ENCODE measurements at regions not wholly inside any gene's neighbourhood (a gene's known extent, or its start where the extent isn't known, plus 50 kb on each side); places are given as distances from the start of the nearest gene placed in this dataset.

- no peaks in the 10 kb centered on the region for H3K36me3 ChIP-seq (ENCODE audit: insufficient read depth)
- no peaks in the 10 kb centered on the region for H3K4me1 ChIP-seq (ENCODE audit: insufficient read depth)
- no peak overlapping the region for H3K27ac ChIP-seq (ENCODE audit: low read depth)
- no peak for DNase-seq (ENCODE audit: extremely low spot score)
- no peak overlapping the region for H3K4me3 ChIP-seq (ENCODE audit: low read depth, low read length)
- 62% methylated on average over 5 of the region's 5 CpGs for whole genome bisulfite sequencing
These were observed 307.4 kb upstream of the DAB2 start for GRCh38 chr5:39732166-39732565.

GRCh38 chr5:39730699-39731098, 305.9 kb upstream of the DAB2 start:
- no peak for DNase-seq (ENCODE audit: extremely low spot score)
- 93% methylated on average over 1 of the region's 1 CpG for WGBS
- no peak overlapping the region for H3K4me3 ChIP-seq (ENCODE audit: low read depth, low read length)

GRCh38 chr5:39730006-39730405, 305.2 kb upstream of the DAB2 start:
- Histone ChIP-seq H3K4me3 (ENCODE audit: low read depth, low read length) (no peak overlapping the region), H3K27ac (ENCODE audit: low read depth) (no peak overlapping the region), H3K4me1 (ENCODE audit: insufficient read depth) (no peaks in the 10 kb centered on the region), H3K36me3 (ENCODE audit: insufficient read depth) (no peaks in the 10 kb centered on the region)
- WGBS, result 88% methylated on average over 2 of the region's 2 CpGs
- no peak for DNase-seq (ENCODE audit: extremely low spot score)

More at GRCh38 chr5:39730699-39731098, 305.9 kb upstream of the DAB2 start:
- no peak overlapping the region for H3K27ac ChIP-seq (ENCODE audit: low read depth)
- H3K4me1 ChIP-seq (ENCODE audit: insufficient read depth), result no peaks in the 10 kb centered on the region
- H3K36me3 ChIP-seq (ENCODE audit: insufficient read depth), result no peaks in the 10 kb centered on the region

GRCh38 chr5:39726467-39726866, 301.7 kb upstream of the DAB2 start:
- Histone ChIP-seq H3K4me1 (ENCODE audit: insufficient read depth) (no peaks in the 10 kb centered on the region), H3K36me3 (ENCODE audit: insufficient read depth) (no peaks in the 10 kb centered on the region), H3K4me3 (ENCODE audit: low read depth, low read length) (no peak overlapping the region), H3K27ac (ENCODE audit: low read depth) (no peak overlapping the region)
- no peak for DNase-seq (ENCODE audit: extremely low spot score)
- 97% methylated on average over 1 of the region's 1 CpG for WGBS

- H3K4me3 ChIP-seq (ENCODE audit: low read depth, low read length), result no peak overlapping the region
- 97% methylated on average over 29 of the region's 30 CpGs for WGBS
- no peak overlapping the region for H3K27ac ChIP-seq (ENCODE audit: low read depth)
- DNase-seq (ENCODE audit: extremely low spot score), result no peak
- no peaks in the 10 kb centered on the region for H3K4me1 ChIP-seq (ENCODE audit: insufficient read depth)
- H3K36me3 ChIP-seq (ENCODE audit: insufficient read depth), result no peaks in the 10 kb centered on the region
These were observed 296.6 kb upstream of the DAB2 start for GRCh38 chr5:39721394-39721793.

- 94% methylated on average over 3 of the region's 3 CpGs for WGBS
- no peak for DNase-seq (ENCODE audit: extremely low spot score)
- Histone ChIP-seq H3K36me3 (ENCODE audit: insufficient read depth) (no peaks in the 10 kb centered on the region), H3K27ac (ENCODE audit: low read depth) (no peak overlapping the region), H3K4me3 (ENCODE audit: low read depth, low read length) (no peak overlapping the region), H3K4me1 (ENCODE audit: insufficient read depth) (no peaks in the 10 kb centered on the region)
These were observed 295.4 kb upstream of the DAB2 start for GRCh38 chr5:39720136-39720535.

GRCh38 chr5:39717176-39717897, 292.6 kb upstream of the DAB2 start:
- Histone ChIP-seq H3K4me1 (ENCODE audit: insufficient read depth) (no peaks in the 10 kb centered on the region), H3K36me3 (ENCODE audit: insufficient read depth) (no peaks in the 10 kb centered on the region), H3K4me3 (ENCODE audit: low read depth, low read length) (no peak overlapping the region), H3K27ac (ENCODE audit: low read depth) (no peak overlapping the region)
- WGBS, result 74% methylated on average over 2 of the region's 2 CpGs
- no peak for DNase-seq (ENCODE audit: extremely low spot score)

- Histone ChIP-seq H3K4me1 (ENCODE audit: insufficient read depth) (no peaks in the 10 kb centered on the region), H3K27ac (ENCODE audit: low read depth) (no peak overlapping the region), H3K36me3 (ENCODE audit: insufficient read depth) (no peaks in the 10 kb centered on the region), H3K4me3 (ENCODE audit: low read depth, low read length) (no peak overlapping the region)
- 61% methylated on average over 2 of the region's 2 CpGs for WGBS
- DNase-seq (ENCODE audit: extremely low spot score), result no peak
These were observed 291.8 kb upstream of the DAB2 start for GRCh38 chr5:39716532-39717028.

- H3K4me1 ChIP-seq (ENCODE audit: insufficient read depth), result no peaks in the 10 kb centered on the region
- no peak overlapping the region for H3K4me3 ChIP-seq (ENCODE audit: low read depth, low read length)
- no peaks in the 10 kb centered on the region for H3K36me3 ChIP-seq (ENCODE audit: insufficient read depth)
- WGBS, result 35% methylated on average over 2 of the region's 2 CpGs
- no peak overlapping the region for H3K27ac ChIP-seq (ENCODE audit: low read depth)
- peak; percentile 50 for DNase-seq (ENCODE audit: extremely low spot score)
These were observed 289.4 kb upstream of the DAB2 start for GRCh38 chr5:39714036-39714698.

GRCh38 chr5:39713250-39713916, 288.6 kb upstream of the DAB2 start:
- Histone ChIP-seq H3K27ac (ENCODE audit: low read depth) (no peak overlapping the region), H3K4me1 (ENCODE audit: insufficient read depth) (no peaks in the 10 kb centered on the region), H3K4me3 (ENCODE audit: low read depth, low read length) (no peak overlapping the region), H3K36me3 (ENCODE audit: insufficient read depth) (no peaks in the 10 kb centered on the region)
- peak; percentile 17 for DNase-seq (ENCODE audit: extremely low spot score)
- 39% methylated on average over 2 of the region's 2 CpGs for WGBS

GRCh38 chr5:39712316-39713249, 287.8 kb upstream of the DAB2 start:
- 88% methylated on average over 5 of the region's 5 CpGs for WGBS
- no peak for DNase-seq (ENCODE audit: extremely low spot score)
- Histone ChIP-seq H3K4me3 (ENCODE audit: low read depth, low read length) (no peak overlapping the region), H3K27ac (ENCODE audit: low read depth) (peak overlapping the region; percentile 10), H3K36me3 (ENCODE audit: insufficient read depth) (no peaks in the 10 kb centered on the region), H3K4me1 (ENCODE audit: insufficient read depth) (no peaks in the 10 kb centered on the region)

GRCh38 chr5:39711821-39712220, 287.0 kb upstream of the DAB2 start:
- Histone ChIP-seq H3K27ac (ENCODE audit: low read depth) (no peak overlapping the region), H3K4me1 (ENCODE audit: insufficient read depth) (no peaks in the 10 kb centered on the region), H3K4me3 (ENCODE audit: low read depth, low read length) (no peak overlapping the region), H3K36me3 (ENCODE audit: insufficient read depth) (no peaks in the 10 kb centered on the region)
- DNase-seq (ENCODE audit: extremely low spot score), result no peak

GRCh38 chr5:39709032-39709431, 284.3 kb upstream of the DAB2 start:
- DNase-seq (ENCODE audit: extremely low spot score), result no peak
- no peak overlapping the region for H3K27ac ChIP-seq (ENCODE audit: low read depth)
- 73% methylated on average over 4 of the region's 4 CpGs for WGBS
- H3K36me3 ChIP-seq (ENCODE audit: insufficient read depth), result no peaks in the 10 kb centered on the region
- H3K4me1 ChIP-seq (ENCODE audit: insufficient read depth), result no peaks in the 10 kb centered on the region
- H3K4me3 ChIP-seq (ENCODE audit: low read depth, low read length), result no peak overlapping the region
